ENCODE measurements at regions not wholly inside any gene's neighbourhood (a gene's known extent, or its start where the extent isn't known, plus 50 kb on each side); places are given as distances from the start of the nearest gene placed in this dataset.

DNA sequence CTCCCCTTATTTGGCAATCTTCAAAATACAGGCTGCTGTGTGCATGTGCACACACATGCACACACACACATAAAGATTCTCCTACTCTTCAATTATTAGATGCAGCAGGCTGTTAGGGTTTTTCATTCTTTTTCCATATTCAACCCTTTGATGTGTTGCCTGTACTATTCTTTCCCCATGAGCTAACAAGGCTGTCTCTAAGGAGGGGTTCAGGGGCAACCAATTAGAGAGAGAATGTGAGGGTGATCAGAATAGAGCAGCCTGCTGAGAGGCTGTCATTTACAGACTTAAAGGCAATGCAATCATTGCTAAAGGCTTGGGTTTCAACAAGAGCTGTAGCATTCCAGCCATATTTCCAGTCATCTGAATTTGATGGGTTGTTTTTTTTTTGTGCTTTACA lies 467.4 kb upstream of the ID4 start:
- TF ChIP-seq ELF4 (IDR thresholded peaks at IDR 0.05) (no peak), FOXM1 (IDR thresholded peaks at IDR 0.05; ENCODE audit: borderline replicate concordance) (no peak), SP1 (IDR thresholded peaks at IDR 0.05) (no peak), BHLHE40 (IDR thresholded peaks at IDR 0.05; ENCODE audit: borderline replicate concordance) (no peak)

Data from HEK293T (cell line).